ENCODE measurements at regions not wholly inside any gene's neighbourhood (a gene's known extent, or its start where the extent isn't known, plus 50 kb on each side); places are given as distances from the start of the nearest gene placed in this dataset.

GRCh38 chr7:35529713-35530112, 165.2 kb downstream of the HERPUD2 start:
- no peaks in the 10 kb centered on the region for H3K4me1 ChIP-seq
- no peak for DNase-seq
- in situ Hi-C loops (cut with MboI; ENCODE audit: low sequenced_read_pairs in 4 of 4) (loop anchor here in 1 of 4 donors (10.0 to 25.0 kb wide), 2 partner anchors 105 to 342 kb away; no protein-coding TSS in a partner anchor), intact Hi-C loops (cut with DNase I; ENCODE audit: low total_unique reads) (loop anchor here (10.0 kb wide), 2 partner anchors 105 to 705 kb away; no protein-coding TSS in a partner anchor)
- no peaks in the 10 kb centered on the region for H3K36me3 ChIP-seq
- no peaks in the 10 kb centered on the region for H3K9me3 ChIP-seq
- peaks cover 0 to 7% (median 0%) of the 10 kb centered on the region in 3 donors for H3K27me3 ChIP-seq
- H3K27ac ChIP-seq = no peak overlapping the region
- no peak for ATAC-seq
- no peak overlapping the region for H3K4me3 ChIP-seq
- TF ChIP-seq POLR2A (IDR thresholded peaks at IDR 0.05) (no peak), CTCF (IDR thresholded peaks at IDR 0.05 in 4 of 5, conservative IDR thresholded peaks at IDR 0.05 in 1 of 5) (no peak)

- no peak for TF ChIP-seq POLR2A (IDR thresholded peaks at IDR 0.05)
- TF ChIP-seq CTCF (IDR thresholded peaks at IDR 0.05 in 4 of 5, conservative IDR thresholded peaks at IDR 0.05 in 1 of 5) = no peak
- intact Hi-C loops (cut with DNase I; ENCODE audit: low total_unique reads) = no loop called here
- Histone ChIP-seq H3K4me3 (no peak overlapping the region), H3K27me3 (peaks cover 0 to 7% (median 0%) of the 10 kb centered on the region in 3 donors), H3K36me3 (no peaks in the 10 kb centered on the region), H3K9me3 (no peaks in the 10 kb centered on the region), H3K4me1 (no peaks in the 10 kb centered on the region), H3K27ac (no peak overlapping the region)
- DNase-seq = no peak
- ATAC-seq = no peak
- in situ Hi-C loops (cut with MboI; ENCODE audit: low sequenced_read_pairs in 4 of 4) = loop anchor here in 1 of 4 donors (25.0 kb wide), 1 partner anchor 341 kb away; no protein-coding TSS in a partner anchor
These were observed 166.5 kb downstream of the HERPUD2 start for GRCh38 chr7:35528381-35528977.

GRCh38 chr7:35526645-35527044, 168.3 kb downstream of the HERPUD2 start:
- H3K4me3 ChIP-seq = no peak overlapping the region
- H3K36me3 ChIP-seq = no peaks in the 10 kb centered on the region
- H3K27ac ChIP-seq = no peak overlapping the region
- H3K27me3 ChIP-seq = peaks cover 0 to 13% (median 0%) of the 10 kb centered on the region in 3 donors
- no peaks in the 10 kb centered on the region for H3K4me1 ChIP-seq
- no peaks in the 10 kb centered on the region for H3K9me3 ChIP-seq
- ATAC-seq (no peak), DNase-seq (no peak)
- intact Hi-C loops (cut with DNase I; ENCODE audit: low total_unique reads) (no loop called here), in situ Hi-C loops (cut with MboI; ENCODE audit: low sequenced_read_pairs in 4 of 4) (loop anchor here in 1 of 4 donors (25.0 kb wide), 1 partner anchor 339 kb away; no protein-coding TSS in a partner anchor)
- no peak for TF ChIP-seq POLR2A (IDR thresholded peaks at IDR 0.05)
- TF ChIP-seq CTCF (IDR thresholded peaks at IDR 0.05 in 4 of 5, conservative IDR thresholded peaks at IDR 0.05 in 1 of 5) = no peak

- intact Hi-C loops (cut with DNase I; ENCODE audit: low total_unique reads) = no loop called here
- Histone ChIP-seq H3K4me1 (no peaks in the 10 kb centered on the region), H3K36me3 (no peaks in the 10 kb centered on the region), H3K27me3 (peaks cover 0 to 13% (median 0%) of the 10 kb centered on the region in 3 donors), H3K27ac (no peak overlapping the region), H3K4me3 (no peak overlapping the region), H3K9me3 (no peaks in the 10 kb centered on the region)
- ATAC-seq = no peak
- no peak for DNase-seq
- in situ Hi-C loops (cut with MboI; ENCODE audit: low sequenced_read_pairs in 4 of 4) = loop anchor here in 1 of 4 donors (25.0 kb wide), 1 partner anchor 462 kb away; no protein-coding TSS in a partner anchor
- TF ChIP-seq POLR2A (IDR thresholded peaks at IDR 0.05) = no peak
- TF ChIP-seq CTCF (IDR thresholded peaks at IDR 0.05 in 4 of 5, conservative IDR thresholded peaks at IDR 0.05 in 1 of 5) = no peak
These were observed 170.7 kb downstream of the HERPUD2 start for GRCh38 chr7:35524112-35524804.

All from gastrocnemius medialis (tissue), 4 donors.